IMR-90 (cell line): ENCODE measurements at regions not wholly inside any gene's neighbourhood (a gene's known extent, or its start where the extent isn't known, plus 50 kb on each side); places are given as distances from the start of the nearest gene placed in this dataset.

Experiments used
- ATAC-seq: fragments of 200-7000 bp; cut with Tn5 transposase; 2 replicates; pipeline ENCODE4 v1.9.1; 2020; ENCODE audit warnings: low read depth, mild to moderate bottlenecking, moderate library complexity
- BruUV-seq: library from RNA; stranded (reverse); fragments of 400-500 nt; replicated peaks from 2 replicates; lab custom pipeline; 2021; lab: Mats Ljungman, UMichigan
- CTCF ChIA-PET: fragments of 300-600 bp; formaldehyde crosslinking; extraction: SDS; loops from one replicate; lab custom pipeline; 2021; ENCODE audit warnings: antibody characterized with exemption; lab: Yijun Ruan, JAX
- POLR2A ChIA-PET: fragments of 300-600 bp; sonication (Branson Sonifier 250); formaldehyde crosslinking; loops from one replicate; lab custom pipeline; 2022; ENCODE audit warnings: antibody characterized with exemption; ENCODE audit not compliant: unreplicated experiment; lab: Charles Lee
- DNase-seq: peaks from one replicate; pipeline ENCODE4 v3.0.0; 2013
- H2AFZ ChIP-seq: replicated peaks from 2 replicates; pipeline ENCODE3; 2013; ENCODE audit warnings: low read length, mild to moderate bottlenecking; ENCODE audit not compliant: poor library complexity
- H2AK5ac ChIP-seq: 2 replicates; pipeline ENCODE4 v1.6.1; 2013; ENCODE audit warnings: low read depth, low read length, inconsistent platforms
- H2AK9ac ChIP-seq: replicated peaks from 2 replicates; pipeline ENCODE3; 2013; ENCODE audit warnings: mild to moderate bottlenecking, low read depth, low read length, moderate library complexity; ENCODE audit not compliant: poor library complexity
- H2BK120ac ChIP-seq: 2 replicates; pipeline ENCODE4 v1.6.1; 2013; ENCODE audit warnings: low read depth, low read length, inconsistent platforms
- H2BK15ac ChIP-seq: 3 replicates; pipeline ENCODE4 v1.6.1; 2013; ENCODE audit warnings: low read depth, low read length, inconsistent platforms
- H2BK20ac ChIP-seq: 2 replicates; pipeline ENCODE4 v1.6.1; 2013; ENCODE audit warnings: low read depth, mild to moderate bottlenecking, inconsistent platforms, low read length, moderate library complexity
- H2BK5ac ChIP-seq: 2 replicates; pipeline ENCODE4 v1.6.1; 2013; ENCODE audit warnings: mild to moderate bottlenecking, low read depth, low read length, inconsistent platforms; ENCODE audit not compliant: poor library complexity, severe bottlenecking
- H3K14ac ChIP-seq: replicated peaks from 2 replicates; pipeline ENCODE4 v1.6.1; 2013; ENCODE audit warnings: low read depth, low read length, inconsistent platforms
- H3K18ac ChIP-seq: 2 replicates; pipeline ENCODE4 v1.6.1; 2013; ENCODE audit warnings: low read depth, low read length, control low read depth
- H3K23ac ChIP-seq: 2 replicates; pipeline ENCODE4 v1.6.1; 2013; ENCODE audit warnings: low read depth, low read length, inconsistent platforms
- H3K27ac ChIP-seq: 2 replicates; pipeline ENCODE4 v1.5.1; 2013; ENCODE audit warnings: mild to moderate bottlenecking, control low read depth, low read length; ENCODE audit not compliant: insufficient read depth
- H3K27me3 ChIP-seq: 2 replicates; pipeline ENCODE4 v1.6.1; 2013; ENCODE audit warnings: low read length; ENCODE audit not compliant: control insufficient read depth, insufficient read depth
- H3K36me3 ChIP-seq: 2 replicates; pipeline ENCODE4 v1.6.1; 2013; ENCODE audit warnings: low read length, mixed read lengths; ENCODE audit not compliant: control insufficient read depth, insufficient read depth
- H3K4ac ChIP-seq: 2 replicates; pipeline ENCODE4 v1.6.1; 2013; ENCODE audit warnings: low read depth, low read length, inconsistent platforms
- H3K4me1 ChIP-seq: 2 replicates; pipeline ENCODE4 v1.6.1; 2013; ENCODE audit warnings: low read length, mixed read lengths; ENCODE audit not compliant: control insufficient read depth, insufficient read depth
- H3K4me2 ChIP-seq: 2 replicates; pipeline ENCODE4 v1.6.1; 2013; ENCODE audit warnings: low read depth, mild to moderate bottlenecking, control low read depth, low read length, moderate library complexity
- H3K4me3 ChIP-seq: 2 replicates; pipeline ENCODE4 v1.5.1; 2013; ENCODE audit warnings: low read depth, mild to moderate bottlenecking, control low read depth, low read length, moderate library complexity; ENCODE audit not compliant: insufficient read depth
- H3K56ac ChIP-seq: 2 replicates; pipeline ENCODE4 v1.6.1; 2013; ENCODE audit warnings: low read length, inconsistent platforms; ENCODE audit not compliant: insufficient read depth; ENCODE audit errors: extremely low read depth
- H3K79me1 ChIP-seq, 2 experiments: 2 replicates each; pipeline ENCODE4 v1.6.1; 2013; ENCODE audit warnings: low read length in 2 of 2, inconsistent platforms in 1 of 2, low read depth in 1 of 2
- H3K9ac ChIP-seq: 2 replicates; pipeline ENCODE4 v1.6.1; 2013; ENCODE audit warnings: low read depth, low read length, control low read depth
- H3K9me1 ChIP-seq: 2 replicates; pipeline ENCODE4 v1.6.1; 2013; ENCODE audit warnings: low read length, inconsistent platforms; ENCODE audit not compliant: insufficient read depth
- H3K9me3 ChIP-seq: 2 replicates; pipeline ENCODE4 v1.6.1; 2013; ENCODE audit warnings: low read length; ENCODE audit not compliant: control insufficient read depth, insufficient read depth
- H4K20me1 ChIP-seq: 2 replicates; pipeline ENCODE4 v1.6.1; 2013; ENCODE audit warnings: low read length, inconsistent platforms; ENCODE audit not compliant: insufficient read depth
- H4K5ac ChIP-seq: 2 replicates; pipeline ENCODE4 v1.6.1; 2013; ENCODE audit warnings: mild to moderate bottlenecking, low read depth, low read length, control low read depth
- H4K8ac ChIP-seq, 2 experiments: 2 replicates each; pipeline ENCODE4 v1.6.1; 2013; ENCODE audit warnings: low read depth in 2 of 2, low read length in 2 of 2, control low read depth in 1 of 2, inconsistent platforms in 1 of 2
- H4K91ac ChIP-seq: 2 replicates; pipeline ENCODE4 v1.6.1; 2013; ENCODE audit warnings: low read depth, low read length, inconsistent platforms; ENCODE audit not compliant: insufficient read depth
- BHLHE40 ChIP-seq: fragments of 150-350 bp; IDR thresholded peaks from 2 replicates; pipeline ENCODE4 v1.6.1; 2016; ENCODE audit warnings: mild to moderate bottlenecking, low read depth, low read length
- CEBPB ChIP-seq: IDR thresholded peaks from 2 replicates; pipeline ENCODE4 v1.6.1; 2012; ENCODE audit warnings: low read depth, low read length, improper control_type of control experiment
- FOS ChIP-seq: fragments of 150-350 bp; IDR thresholded peaks from 2 replicates; pipeline ENCODE4 v1.6.1; 2016; ENCODE audit warnings: low read depth, low read length
- MAFK ChIP-seq: IDR thresholded peaks from 2 replicates; pipeline ENCODE4 v1.6.1; 2012; ENCODE audit warnings: low read depth, low read length, improper control_type of control experiment
- MAZ ChIP-seq: IDR thresholded peaks from 2 replicates; pipeline ENCODE4 v1.6.1; 2012; ENCODE audit warnings: low read depth, mild to moderate bottlenecking, low read length, improper control_type of control experiment, moderate library complexity, borderline replicate concordance
- MXI1 ChIP-seq: IDR thresholded peaks from 2 replicates; pipeline ENCODE4 v1.6.1; 2012; ENCODE audit warnings: low read depth, mild to moderate bottlenecking, low read length, moderate library complexity, borderline replicate concordance
- NFE2L2 ChIP-seq: fragments of 150-350 bp; IDR thresholded peaks from 2 replicates; pipeline ENCODE4 v1.6.1; 2016; ENCODE audit warnings: low read depth, mild to moderate bottlenecking, low read length
- POLR2A ChIP-seq: IDR thresholded peaks from 2 replicates; pipeline ENCODE4 v1.6.1; 2012; ENCODE audit warnings: mild to moderate bottlenecking, low read depth, low read length
- RCOR1 ChIP-seq: IDR thresholded peaks from 2 replicates; pipeline ENCODE4 v1.6.1; 2012; ENCODE audit warnings: mild to moderate bottlenecking, low read length, improper control_type of control experiment; ENCODE audit not compliant: insufficient replicate concordance
- RFX5 ChIP-seq: IDR thresholded peaks from 2 replicates; pipeline ENCODE4 v1.8.0; 2012; ENCODE audit warnings: low read depth, mild to moderate bottlenecking, low read length, moderate library complexity
- SMC3 ChIP-seq: fragments of 150-350 bp; IDR thresholded peaks from 2 replicates; pipeline ENCODE4 v1.6.1; 2016; ENCODE audit warnings: low read depth, mild to moderate bottlenecking, antibody characterized with exemption, low read length, moderate library complexity
- WGBS, 2 experiments: methylation state at CpG; one replicate each; pipeline versions ENCODE4 v1.1.5 to v1.1.7; 2013; ENCODE audit warnings: missing lambda C conversion rate in 2 of 2; ENCODE audit not compliant: insufficient read length in 1 of 2; ENCODE audit errors: extremely low coverage in 2 of 2; 5-methylcytosine and 5-hydroxymethylcytosine counted together
- dilution Hi-C: fragments of 300-500 bp; cut with HindIII; formaldehyde crosslinking; loops from one replicate; pipeline ENCODE4 v1.14.3; 2018; ENCODE audit warnings: low sequenced_read_pairs; ENCODE audit not compliant: unreplicated experiment
- in situ Hi-C: fragments of 300-500 bp; cut with MboI; formaldehyde crosslinking; loops from 3 replicates; pipeline ENCODE4 v1.14.3; 2019; ENCODE audit warnings: low sequenced_read_pairs, inconsistent platforms, mixed read lengths
- intact Hi-C: fragments of 100-400 bp; cut with micrococcal nuclease; formaldehyde crosslinking; loops from 2 replicates; pipeline ENCODE4 v1.10.0; 2022
- TF ChIP-seq, protein P1 (sequence below): conservative IDR thresholded peaks from 2 replicates; pipeline ENCODE4 v1.5.1; 2012; ENCODE audit warnings: mild to moderate bottlenecking, low read depth, low read length, improper control_type of control experiment
- TF ChIP-seq, protein P2 (sequence below): fragments of 150-350 bp; IDR thresholded peaks from 2 replicates; pipeline ENCODE4 v1.6.1; 2016; ENCODE audit warnings: low read depth, mild to moderate bottlenecking, low read length, moderate library complexity, borderline replicate concordance
- TF ChIP-seq, protein P3 (sequence below): fragments of 150-350 bp; IDR thresholded peaks from 2 replicates; pipeline ENCODE4 v1.6.1; 2017; ENCODE audit warnings: mild to moderate bottlenecking, antibody characterized with exemption, low read length, low read depth

DNA sequence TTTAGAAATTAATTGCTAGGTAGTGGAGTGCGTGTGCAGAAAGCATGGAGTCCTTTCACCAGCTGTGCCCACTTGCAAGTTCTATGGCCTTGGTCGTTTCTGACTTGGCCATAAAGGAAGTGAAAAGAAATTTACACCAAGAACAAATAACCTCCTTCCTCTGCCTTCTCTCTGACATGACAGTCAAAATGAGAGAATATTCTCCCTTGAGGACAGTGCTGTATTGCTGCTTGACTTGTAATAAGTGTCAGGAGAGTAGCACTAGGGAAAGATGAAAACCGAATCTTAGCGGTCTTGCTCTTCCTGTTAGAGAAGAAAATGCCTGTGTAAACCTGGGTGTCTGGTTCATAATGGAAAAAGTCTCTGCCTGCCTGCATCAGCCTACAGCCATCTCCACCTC is 333.1 kb upstream of the RAG2 start:
- no peak overlapping the region for H3K9ac ChIP-seq
- no peak overlapping the region for H2AK9ac ChIP-seq
- no peak overlapping the region for H4K5ac ChIP-seq
- no peak overlapping the region for H2AK5ac ChIP-seq
- H2BK120ac ChIP-seq: no peak overlapping the region
- TF ChIP-seq, protein P1, sequence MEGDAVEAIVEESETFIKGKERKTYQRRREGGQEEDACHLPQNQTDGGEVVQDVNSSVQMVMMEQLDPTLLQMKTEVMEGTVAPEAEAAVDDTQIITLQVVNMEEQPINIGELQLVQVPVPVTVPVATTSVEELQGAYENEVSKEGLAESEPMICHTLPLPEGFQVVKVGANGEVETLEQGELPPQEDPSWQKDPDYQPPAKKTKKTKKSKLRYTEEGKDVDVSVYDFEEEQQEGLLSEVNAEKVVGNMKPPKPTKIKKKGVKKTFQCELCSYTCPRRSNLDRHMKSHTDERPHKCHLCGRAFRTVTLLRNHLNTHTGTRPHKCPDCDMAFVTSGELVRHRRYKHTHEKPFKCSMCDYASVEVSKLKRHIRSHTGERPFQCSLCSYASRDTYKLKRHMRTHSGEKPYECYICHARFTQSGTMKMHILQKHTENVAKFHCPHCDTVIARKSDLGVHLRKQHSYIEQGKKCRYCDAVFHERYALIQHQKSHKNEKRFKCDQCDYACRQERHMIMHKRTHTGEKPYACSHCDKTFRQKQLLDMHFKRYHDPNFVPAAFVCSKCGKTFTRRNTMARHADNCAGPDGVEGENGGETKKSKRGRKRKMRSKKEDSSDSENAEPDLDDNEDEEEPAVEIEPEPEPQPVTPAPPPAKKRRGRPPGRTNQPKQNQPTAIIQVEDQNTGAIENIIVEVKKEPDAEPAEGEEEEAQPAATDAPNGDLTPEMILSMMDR: no peak
- TF ChIP-seq RFX5 (no peak), MAFK (no peak), SMC3 (no peak), NFE2L2 (no peak), CEBPB (no peak), POLR2A (no peak), BHLHE40 (no peak), FOS (no peak), RCOR1 (no peak), MXI1 (no peak), MAZ (no peak)
- TF ChIP-seq, protein P2, sequence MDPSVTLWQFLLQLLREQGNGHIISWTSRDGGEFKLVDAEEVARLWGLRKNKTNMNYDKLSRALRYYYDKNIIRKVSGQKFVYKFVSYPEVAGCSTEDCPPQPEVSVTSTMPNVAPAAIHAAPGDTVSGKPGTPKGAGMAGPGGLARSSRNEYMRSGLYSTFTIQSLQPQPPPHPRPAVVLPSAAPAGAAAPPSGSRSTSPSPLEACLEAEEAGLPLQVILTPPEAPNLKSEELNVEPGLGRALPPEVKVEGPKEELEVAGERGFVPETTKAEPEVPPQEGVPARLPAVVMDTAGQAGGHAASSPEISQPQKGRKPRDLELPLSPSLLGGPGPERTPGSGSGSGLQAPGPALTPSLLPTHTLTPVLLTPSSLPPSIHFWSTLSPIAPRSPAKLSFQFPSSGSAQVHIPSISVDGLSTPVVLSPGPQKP: no peak
- TF ChIP-seq, protein P3, sequence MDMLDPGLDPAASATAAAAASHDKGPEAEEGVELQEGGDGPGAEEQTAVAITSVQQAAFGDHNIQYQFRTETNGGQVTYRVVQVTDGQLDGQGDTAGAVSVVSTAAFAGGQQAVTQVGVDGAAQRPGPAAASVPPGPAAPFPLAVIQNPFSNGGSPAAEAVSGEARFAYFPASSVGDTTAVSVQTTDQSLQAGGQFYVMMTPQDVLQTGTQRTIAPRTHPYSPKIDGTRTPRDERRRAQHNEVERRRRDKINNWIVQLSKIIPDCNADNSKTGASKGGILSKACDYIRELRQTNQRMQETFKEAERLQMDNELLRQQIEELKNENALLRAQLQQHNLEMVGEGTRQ: no peak
- H3K4me1 ChIP-seq: no peaks in the 10 kb centered on the region
- H3K79me1 ChIP-seq: no peaks in the 10 kb centered on the region
- ChIA-PET CTCF (no interaction called here), POLR2A (no interaction called here)
- H3K14ac ChIP-seq: no peak overlapping the region
- no peaks in the 10 kb centered on the region for H4K20me1 ChIP-seq
- H2BK5ac ChIP-seq: no peak overlapping the region
- no peak overlapping the region for H3K4me3 ChIP-seq
- H2AFZ ChIP-seq: no peak overlapping the region
- ATAC-seq (no peak), DNase-seq (no peak)
- no peak overlapping the region for H4K8ac ChIP-seq
- no peak overlapping the region for H4K91ac ChIP-seq
- no peak overlapping the region for H3K4me2 ChIP-seq
- no peaks in the 10 kb centered on the region for H3K9me3 ChIP-seq
- H3K23ac ChIP-seq: no peak overlapping the region
- intact Hi-C loops (no loop called here), in situ Hi-C loops (no loop called here), dilution Hi-C loops (no loop called here)
- no peak overlapping the region for H3K4ac ChIP-seq
- no peak overlapping the region for H3K27ac ChIP-seq
- no CpG with 5 or more reads among the region's 4 CpGs for WGBS, 2 experiments
- H3K36me3 ChIP-seq: no peaks in the 10 kb centered on the region
- H3K27me3 ChIP-seq: no peaks in the 10 kb centered on the region
- no peak overlapping the region for H2BK20ac ChIP-seq
- no peak overlapping the region for H3K18ac ChIP-seq
- H2BK15ac ChIP-seq: no peak overlapping the region
- H3K9me1 ChIP-seq: no peaks in the 10 kb centered on the region
- no TSS peak for BruUV-seq
- H3K56ac ChIP-seq: no peak overlapping the region
